Endometrium (tissue), 2 donors: ENCODE measurements at regions not wholly inside any gene's neighbourhood (a gene's known extent, or its start where the extent isn't known, plus 50 kb on each side); places are given as distances from the start of the nearest gene placed in this dataset.
A peak's percentile ranks its signal among the peaks of the same experiment; 100 is the strongest.
"Not testable (repeated sequence)": the region's sequence is repeated elsewhere in the genome, so short reads cannot be mapped to it uniquely, and the experiment has no call there.

ENCODE experiments used
- FAIRE-seq: peaks from 2 replicates; lab custom pipeline; 2012; peaks lifted over from hg19 to GRCh38; lab: Jason Lieb, UNC
- donor health status: control.
- donor health status: control.

GRCh38 chr1:94672934-94673333 lies 131.4 kb upstream of the F3 start:
- FAIRE-seq, result no peak

GRCh38 chr1:94672001-94672400 lies 130.4 kb upstream of the F3 start:
- no peak for FAIRE-seq

DNA sequence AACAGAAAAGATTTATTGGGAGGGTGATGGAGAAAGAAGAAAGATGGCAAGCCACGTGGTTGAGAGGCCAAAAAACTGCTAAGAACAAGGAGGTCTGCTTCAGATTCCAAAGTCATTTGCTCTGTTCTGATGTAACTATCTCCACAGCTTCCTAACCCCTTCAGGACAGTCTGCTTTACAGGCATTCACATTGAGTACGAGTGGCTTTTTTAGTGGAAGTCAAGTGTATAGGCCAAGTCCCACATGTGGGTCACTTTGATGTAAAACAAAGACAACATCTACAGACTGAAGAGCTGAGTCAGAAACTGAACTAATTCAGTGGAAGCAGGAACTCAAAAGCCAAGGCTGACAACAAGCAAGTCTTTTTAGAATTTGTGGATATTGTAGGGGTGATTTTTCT lies 128.7 kb upstream of the F3 start:
- no peak for FAIRE-seq

DNA sequence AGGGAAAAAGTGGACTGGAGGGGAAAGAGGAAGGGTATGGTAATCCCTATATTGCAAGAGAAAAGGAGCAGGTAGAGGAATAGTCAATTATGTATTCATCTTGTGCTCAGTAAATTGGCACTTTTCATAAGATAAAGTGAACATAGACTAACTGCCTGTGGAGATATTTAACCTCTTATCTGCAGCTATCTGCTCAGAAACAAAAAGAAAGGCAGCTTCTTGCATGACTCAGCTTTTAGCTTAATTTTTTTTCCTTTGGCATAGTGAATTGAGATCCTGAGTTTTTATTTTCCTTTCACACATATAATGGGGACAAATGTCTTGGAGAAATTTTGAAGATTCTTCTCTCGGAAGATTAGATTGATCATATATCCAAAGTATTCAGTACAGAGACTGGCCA lies 127.6 kb upstream of the F3 start:
- FAIRE-seq, result no peak

GRCh38 chr1:94668528-94668927 lies 127.0 kb upstream of the F3 start:
- no peak for FAIRE-seq

DNA sequence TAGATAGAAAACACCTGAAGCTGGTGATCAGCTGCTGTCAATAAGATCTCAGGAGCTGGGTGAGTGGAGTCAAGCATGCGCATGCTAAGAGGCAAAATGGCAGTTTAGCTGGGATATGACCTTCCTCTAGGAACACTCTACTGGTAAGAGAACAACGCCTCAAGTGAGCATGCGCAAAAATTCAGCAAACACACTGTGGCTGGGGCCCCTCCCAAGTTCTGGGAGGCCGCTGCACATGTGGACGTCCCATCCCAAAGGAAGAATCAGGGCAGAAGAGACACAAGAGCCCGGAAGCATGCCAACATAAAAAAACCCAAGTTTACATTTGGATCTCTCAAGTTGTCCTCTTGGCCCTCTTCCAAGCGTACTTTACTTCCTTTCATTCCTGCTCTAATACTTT lies 126.3 kb upstream of the F3 start:
- FAIRE-seq, result no peak

GRCh38 chr1:94666797-94667196 lies 125.2 kb upstream of the F3 start:
- FAIRE-seq, result no peak

DNA sequence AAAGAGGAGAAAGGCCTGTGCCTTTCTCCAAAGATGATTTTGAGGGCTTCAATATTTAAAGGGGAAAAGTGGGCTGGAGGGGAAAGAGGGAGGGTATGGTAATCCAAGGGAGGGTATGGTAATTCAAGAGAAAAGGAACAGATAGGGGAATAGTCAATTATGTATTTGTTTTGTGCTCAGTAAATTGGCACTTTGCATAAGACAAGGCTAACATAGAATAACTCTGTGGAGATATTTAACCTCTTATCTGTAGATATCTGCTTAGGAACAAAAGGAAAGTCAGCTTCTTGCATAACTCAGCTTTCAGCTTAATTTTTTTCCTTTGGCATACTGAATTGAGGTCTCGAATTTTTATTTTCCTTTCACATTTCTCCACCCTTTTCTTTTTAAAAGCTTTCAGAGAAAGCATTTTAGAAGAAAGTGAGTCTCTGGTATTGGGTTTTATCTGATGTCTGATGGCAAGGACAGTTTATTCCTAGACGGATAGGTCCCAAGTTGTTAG lies 119.9 kb upstream of the F3 start:
- no peak for FAIRE-seq

GRCh38 chr1:94660994-94661393 lies 119.4 kb upstream of the F3 start:
- no peak for FAIRE-seq

- no peak for FAIRE-seq
Measured at GRCh38 chr1:94660258-94660657, 118.7 kb upstream of the F3 start.

GRCh38 chr1:94659202-94659601 lies 117.6 kb upstream of the F3 start:
- not testable (repeated sequence) for FAIRE-seq

GRCh38 chr1:94658221-94658620 lies 116.7 kb upstream of the F3 start:
- no peak for FAIRE-seq

- FAIRE-seq, result not testable (repeated sequence)
Measured at GRCh38 chr1:94657776-94658175, 116.2 kb upstream of the F3 start.

- FAIRE-seq, result no peak
Measured at GRCh38 chr1:94656967-94657366, 115.4 kb upstream of the F3 start.

DNA sequence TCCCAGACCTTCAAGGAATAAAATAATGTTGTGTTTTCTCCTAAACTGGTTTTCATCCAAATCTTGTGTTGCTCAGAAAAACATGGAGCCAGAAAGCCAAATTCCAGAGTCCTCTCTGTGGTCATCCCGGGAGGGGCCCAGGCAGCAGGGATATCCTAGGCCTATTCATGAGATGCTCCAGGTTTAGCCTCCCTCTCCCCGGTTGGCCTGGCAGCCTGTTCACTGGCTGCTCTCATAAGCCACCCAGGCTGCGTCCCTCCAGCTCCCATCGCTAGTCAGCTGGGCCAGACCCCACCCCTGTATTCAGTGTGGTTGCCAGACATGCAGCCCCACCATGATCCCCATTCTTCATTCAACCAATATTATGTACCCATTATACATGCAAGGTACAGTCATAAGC lies 113.4 kb upstream of the F3 start:
- FAIRE-seq, result no peak

DNA sequence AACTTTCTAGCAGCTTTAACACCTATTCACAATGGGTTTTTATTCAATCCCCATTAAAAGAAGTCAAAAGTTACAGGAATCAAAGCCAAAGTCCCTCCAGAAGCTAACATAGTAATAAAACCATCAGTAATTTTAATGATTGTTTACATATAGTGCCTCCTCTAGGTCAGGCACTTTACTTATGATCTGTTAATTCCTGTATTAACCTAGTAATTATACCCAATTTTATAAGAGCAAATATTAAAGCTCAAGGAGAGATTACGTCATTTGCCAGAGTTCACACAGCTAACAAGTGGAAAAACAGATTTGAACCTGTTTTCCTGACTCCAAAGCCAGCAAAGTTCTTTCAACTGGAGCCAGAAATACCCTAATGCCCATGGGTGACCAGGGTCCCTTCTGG lies 112.9 kb upstream of the F3 start:
- peak; percentile 4 for FAIRE-seq

DNA sequence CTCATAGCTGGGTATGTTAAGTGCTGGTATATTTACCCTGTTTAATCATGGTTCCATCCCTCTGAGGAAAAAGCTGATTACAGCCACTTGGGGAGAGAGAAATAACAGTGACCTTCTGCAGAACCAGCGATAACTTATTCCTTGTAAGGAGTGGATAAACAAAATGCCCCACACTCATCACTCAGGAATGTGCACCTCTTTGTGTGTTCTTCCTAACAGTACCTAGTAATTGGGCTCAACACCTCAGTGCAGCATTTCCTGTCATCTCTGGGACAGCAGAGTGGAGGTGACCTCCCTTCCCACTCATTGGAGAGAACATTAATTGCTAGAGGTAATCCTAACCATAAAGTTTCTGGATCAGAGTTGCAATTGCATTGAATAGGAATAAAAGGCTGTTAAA lies 112.5 kb upstream of the F3 start:
- no peak for FAIRE-seq

DNA sequence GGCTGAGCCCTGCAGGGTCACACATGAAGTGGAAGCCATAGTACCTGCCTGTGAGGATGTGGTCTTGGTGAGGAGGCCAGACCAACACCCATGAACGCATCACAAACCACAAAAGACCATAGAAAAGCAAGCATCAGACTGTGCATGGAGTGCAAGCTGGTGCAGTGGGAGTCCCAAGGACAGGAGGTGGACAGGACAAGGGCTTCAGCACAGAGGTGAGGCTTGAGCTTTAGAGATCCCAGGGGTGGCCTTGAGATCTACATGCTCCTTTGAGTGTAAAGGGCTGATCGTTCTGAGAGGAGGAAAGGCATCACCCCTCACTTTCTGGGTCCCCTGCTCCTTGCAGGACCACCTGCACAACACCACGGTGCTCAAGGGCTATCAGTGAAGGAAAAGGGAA lies 111.9 kb upstream of the F3 start:
- no peak for FAIRE-seq

GRCh38 chr1:94651076-94651475 lies 109.5 kb upstream of the F3 start:
- FAIRE-seq, result no peak

GRCh38 chr1:94650301-94650700 lies 108.7 kb upstream of the F3 start:
- no peak for FAIRE-seq

DNA sequence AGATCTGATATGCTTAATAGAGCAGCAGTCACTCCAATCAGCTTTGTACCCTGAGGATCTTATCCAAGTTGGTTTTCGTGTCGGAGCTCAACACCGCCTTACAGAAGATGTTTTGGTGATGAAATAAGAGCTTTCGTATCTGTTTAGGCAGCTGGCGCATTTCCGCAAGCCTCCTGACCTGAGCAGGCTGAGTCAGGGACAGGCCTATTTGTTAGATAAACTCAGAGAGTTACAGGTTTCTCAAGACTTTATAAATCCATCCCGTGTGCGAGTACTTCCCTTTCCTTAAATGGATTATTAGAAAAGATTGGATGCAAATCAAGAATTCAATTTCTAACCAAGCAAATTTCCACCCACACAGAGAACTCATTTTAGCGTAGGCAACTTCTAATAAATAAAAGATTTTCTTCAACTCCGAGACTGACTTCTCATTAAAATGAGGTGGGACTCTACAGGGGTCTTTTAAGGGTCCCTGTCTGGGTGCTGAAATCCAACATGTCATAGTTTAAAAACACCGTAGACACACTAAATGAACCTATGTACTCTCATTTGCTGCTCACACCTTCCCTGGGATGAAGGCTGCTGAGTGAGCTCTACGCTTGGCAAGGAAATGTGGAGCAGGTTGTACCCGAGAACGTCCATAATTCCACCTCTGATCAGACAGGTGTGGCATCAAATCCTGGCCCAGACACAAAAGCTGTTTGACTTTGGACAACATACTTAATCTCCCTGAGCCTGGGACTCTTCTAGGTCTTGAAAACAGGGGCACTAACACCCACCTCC lies 106.9 kb upstream of the F3 start:
- FAIRE-seq, result peak; percentile 83

DNA sequence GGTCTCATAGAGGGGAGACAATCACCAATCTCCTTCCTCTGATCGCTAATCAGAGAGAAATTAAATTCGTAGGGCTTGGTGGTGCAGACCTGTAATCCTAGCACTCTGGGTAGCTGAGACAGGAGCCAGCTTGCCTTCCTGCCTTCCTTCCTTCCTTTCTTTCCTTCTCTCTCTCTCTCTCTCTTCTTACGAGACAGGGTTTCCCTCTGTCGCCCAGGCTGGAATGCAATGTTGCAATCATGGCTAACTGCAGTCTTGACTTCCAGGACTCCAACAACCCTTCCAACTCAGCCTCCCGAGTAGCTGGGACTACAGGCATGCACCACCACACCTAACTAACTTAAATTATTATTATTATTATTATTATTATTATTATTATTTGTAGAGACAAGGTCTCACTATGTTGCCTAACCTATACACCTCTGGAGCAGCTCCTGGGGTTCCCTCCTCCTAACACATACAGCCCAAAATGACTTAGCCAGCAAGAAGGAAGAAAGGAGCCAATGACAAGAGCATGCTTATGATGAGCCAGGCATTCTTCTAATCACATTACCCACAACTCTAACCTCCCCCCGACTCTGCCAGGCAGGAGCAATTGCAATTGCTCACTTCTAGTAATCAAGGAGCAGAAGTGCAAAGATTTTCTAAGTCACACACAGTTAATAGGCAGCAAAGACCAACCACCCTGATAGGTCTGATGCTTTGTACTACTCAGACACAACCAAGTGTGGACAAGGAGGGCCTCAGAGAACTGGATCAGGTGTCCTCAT lies 105.4 kb upstream of the F3 start:
- no peak for FAIRE-seq

DNA sequence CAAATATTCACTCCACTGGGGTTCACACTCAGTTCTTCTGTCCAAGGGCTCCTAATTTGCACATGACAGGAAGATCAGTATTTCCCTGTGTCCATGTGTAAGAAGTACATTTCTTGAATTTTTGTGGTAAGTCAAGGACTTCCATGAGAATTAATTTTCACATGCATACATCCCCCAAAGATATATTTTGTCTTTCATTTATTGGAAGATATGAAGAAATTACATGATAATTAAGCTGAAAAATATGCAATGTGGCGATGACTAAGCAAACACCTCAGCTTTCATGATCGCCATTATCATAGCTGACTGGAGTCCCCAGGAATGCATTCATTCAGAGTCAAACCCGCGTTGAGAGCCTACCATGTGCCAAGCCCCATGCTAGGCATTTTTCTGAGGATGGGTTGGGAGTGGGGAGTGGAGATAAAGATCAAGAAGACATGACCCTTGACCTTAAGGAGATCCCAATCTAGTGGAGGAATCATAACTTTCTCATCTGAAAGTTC lies 104.6 kb upstream of the F3 start:
- no peak for FAIRE-seq
